ENCODE measurements at regions not wholly inside any gene's neighbourhood (a gene's known extent, or its start where the extent isn't known, plus 50 kb on each side); places are given as distances from the start of the nearest gene placed in this dataset.
"Not testable (repeated sequence)": the region's sequence is repeated elsewhere in the genome, so short reads cannot be mapped to it uniquely, and the experiment has no call there.

GRCh38 chr17:27957446-27957793 is 64.3 kb upstream of the LYRM9 start:
- POLR2A ChIA-PET; H3K36me3 Mint-ChIP-seq; H3K4me1 Mint-ChIP-seq (ENCODE audit: low read depth); DNase-seq; H3K4me3 Mint-ChIP-seq; H3K9me3 Mint-ChIP-seq; intact Hi-C loops (cut with micrococcal nuclease); H3K27ac Mint-ChIP-seq; H3K27me3 Mint-ChIP-seq: not testable (repeated sequence)
- CTCF ChIA-PET, result interaction anchor here (1.2 kb wide), 1 partner anchor 64 kb away, joined by 3 read pairs; no protein-coding TSS in a partner anchor

DNA sequence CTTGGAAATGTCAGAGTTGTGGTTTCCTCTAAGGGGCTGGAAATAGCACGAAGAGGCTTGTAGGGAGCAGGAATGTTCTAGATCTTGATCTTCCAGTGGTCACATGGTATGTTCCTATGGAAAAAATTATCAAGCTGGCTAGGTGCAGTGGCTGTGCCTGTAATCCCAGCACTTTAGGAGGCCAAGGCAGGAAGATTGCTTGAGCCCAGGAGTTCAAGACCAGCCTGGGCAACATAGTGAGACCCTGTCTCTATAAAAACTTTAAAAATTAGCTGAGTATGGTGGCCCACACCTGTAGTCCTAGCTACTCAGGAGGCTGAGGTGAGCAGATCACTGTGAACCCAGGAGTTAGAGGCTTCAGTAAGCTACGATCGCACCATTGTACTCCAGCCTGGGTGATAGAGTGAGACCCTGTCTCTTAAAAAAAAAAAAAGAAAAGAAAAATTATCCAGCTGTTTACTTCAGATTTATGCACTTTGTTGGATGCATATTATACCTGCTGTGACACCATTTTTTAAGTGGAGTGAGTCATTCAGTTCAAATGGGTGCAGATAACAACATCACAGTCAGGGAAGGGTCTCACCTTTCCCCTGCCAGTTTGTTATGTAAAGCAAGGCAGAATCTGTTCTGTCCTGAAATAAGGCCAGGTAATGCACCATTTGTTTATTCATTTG is 65.7 kb upstream of the LYRM9 start:
- Mint-ChIP-seq H3K36me3 (no peaks in the 10 kb centered on the region), H3K4me3 (no peak overlapping the region), H3K27ac (no peak overlapping the region), H3K9me3 (no peaks in the 10 kb centered on the region), H3K27me3 (peaks cover 4% of the 10 kb centered on the region), H3K4me1 (ENCODE audit: low read depth) (no peaks in the 10 kb centered on the region)
- no peak for DNase-seq
- POLR2A ChIA-PET, result no interaction called here
- CTCF ChIA-PET, result interaction anchor here (1.7 to 1.8 kb wide), 2 partner anchors 154 to 293 kb away, joined by 5 read pairs; no protein-coding TSS in a partner anchor
- intact Hi-C loops (cut with micrococcal nuclease), result no loop called here

GRCh38 chr17:27959382-27959709 is 66.2 kb upstream of the LYRM9 start:
- H3K36me3 Mint-ChIP-seq, result no peaks in the 10 kb centered on the region
- DNase-seq, result no peak
- no peak overlapping the region for H3K27ac Mint-ChIP-seq
- H3K4me3 Mint-ChIP-seq, result no peak overlapping the region
- H3K4me1 Mint-ChIP-seq (ENCODE audit: low read depth), result no peaks in the 10 kb centered on the region
- POLR2A ChIA-PET, result no interaction called here
- intact Hi-C loops (cut with micrococcal nuclease), result no loop called here
- CTCF ChIA-PET, result interaction anchor here (1.7 to 1.8 kb wide), 2 partner anchors 154 to 292 kb away, joined by 5 read pairs; no protein-coding TSS in a partner anchor
- H3K27me3 Mint-ChIP-seq, result peaks cover 4% of the 10 kb centered on the region
- H3K9me3 Mint-ChIP-seq, result no peaks in the 10 kb centered on the region

DNA sequence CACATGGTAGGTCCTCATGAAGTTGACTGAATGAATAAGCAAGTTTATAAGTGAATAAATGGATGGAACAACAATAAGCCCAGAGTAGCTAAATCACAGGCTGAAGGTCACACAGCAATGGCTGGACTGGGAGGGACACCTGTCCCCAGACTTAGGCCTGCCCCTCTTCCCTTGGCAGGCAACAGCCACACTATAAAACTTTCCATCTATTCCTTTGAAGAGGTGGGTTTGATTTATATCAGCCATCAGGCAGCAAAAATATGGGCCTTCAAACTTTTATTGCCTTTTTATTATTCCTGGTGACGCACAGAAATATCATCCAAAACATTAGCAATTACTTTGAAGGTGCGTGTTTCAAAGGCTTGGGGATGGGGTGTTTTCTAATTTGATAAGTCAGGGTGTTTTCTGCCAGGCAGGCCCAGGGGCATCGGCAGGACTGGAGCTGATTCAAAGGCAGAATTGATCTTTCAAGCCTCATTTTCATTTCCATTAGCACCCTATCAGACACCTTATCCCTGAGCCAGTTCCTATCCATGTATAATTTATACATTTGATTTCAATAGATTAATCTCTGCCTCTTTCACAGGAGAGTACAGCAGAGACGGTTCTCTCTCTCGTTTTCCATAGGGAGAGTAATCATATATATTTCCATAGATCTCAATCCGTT is 67.2 kb upstream of the LYRM9 start:
- no peaks in the 10 kb centered on the region for H3K36me3 Mint-ChIP-seq
- CTCF ChIA-PET, result interaction anchor here (1.8 kb wide), 1 partner anchor 155 kb away, joined by 5 read pairs; no protein-coding TSS in a partner anchor
- no peaks in the 10 kb centered on the region for H3K4me1 Mint-ChIP-seq (ENCODE audit: low read depth)

DNA sequence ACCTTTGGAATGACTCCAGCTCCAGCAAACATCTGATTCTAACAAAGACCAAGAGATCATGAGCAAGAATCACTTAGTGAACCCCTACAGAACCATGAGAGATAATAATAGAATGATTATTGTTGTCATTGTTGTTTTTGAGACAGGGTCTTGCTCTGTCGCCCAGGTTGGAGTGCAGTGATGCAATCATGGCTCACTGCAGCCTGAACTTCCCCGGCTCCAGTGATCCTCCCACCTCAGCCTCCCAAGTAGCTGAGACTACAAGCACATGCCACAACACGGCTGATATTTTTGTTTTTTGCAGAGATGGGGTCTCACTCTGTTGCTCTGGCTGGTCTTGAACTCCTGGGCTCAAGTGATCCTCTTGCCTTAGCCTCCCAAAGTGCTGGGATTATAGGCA is 69.4 kb upstream of the LYRM9 start:
- POLR2A ChIA-PET, CTCF ChIA-PET: not testable (repeated sequence)

More for the DNA sequence above, 67.2 kb upstream of the LYRM9 start:
- no peak for DNase-seq
- H3K27me3 Mint-ChIP-seq, result peaks cover under 1% of the 10 kb centered on the region
- no peaks in the 10 kb centered on the region for H3K9me3 Mint-ChIP-seq
- no peak overlapping the region for H3K4me3 Mint-ChIP-seq
- intact Hi-C loops (cut with micrococcal nuclease), result no loop called here
- H3K27ac Mint-ChIP-seq, result no peak overlapping the region
- POLR2A ChIA-PET, result no interaction called here

GRCh38 chr17:27965224-27965623 is 72.1 kb upstream of the LYRM9 start:
- H3K27me3 Mint-ChIP-seq, result peaks cover 3% of the 10 kb centered on the region
- H3K36me3 Mint-ChIP-seq, result no peaks in the 10 kb centered on the region
- intact Hi-C loops (cut with micrococcal nuclease), result no loop called here
- ChIA-PET CTCF (no interaction called here), POLR2A (interaction anchor here (1.0 kb wide), 1 partner anchor 11 kb away, joined by 3 read pairs; no protein-coding TSS in a partner anchor)
- H3K4me3 Mint-ChIP-seq, result no peak overlapping the region
- H3K27ac Mint-ChIP-seq, result no peak overlapping the region
- no peak for DNase-seq
- H3K4me1 Mint-ChIP-seq (ENCODE audit: low read depth), result no peaks in the 10 kb centered on the region
- H3K9me3 Mint-ChIP-seq, result no peaks in the 10 kb centered on the region

More for the DNA sequence above, 69.4 kb upstream of the LYRM9 start:
- H3K27me3 Mint-ChIP-seq; H3K9me3 Mint-ChIP-seq; H3K36me3 Mint-ChIP-seq; H3K27ac Mint-ChIP-seq; H3K4me3 Mint-ChIP-seq; DNase-seq; H3K4me1 Mint-ChIP-seq (ENCODE audit: low read depth); intact Hi-C loops (cut with micrococcal nuclease): not testable (repeated sequence)

DNA sequence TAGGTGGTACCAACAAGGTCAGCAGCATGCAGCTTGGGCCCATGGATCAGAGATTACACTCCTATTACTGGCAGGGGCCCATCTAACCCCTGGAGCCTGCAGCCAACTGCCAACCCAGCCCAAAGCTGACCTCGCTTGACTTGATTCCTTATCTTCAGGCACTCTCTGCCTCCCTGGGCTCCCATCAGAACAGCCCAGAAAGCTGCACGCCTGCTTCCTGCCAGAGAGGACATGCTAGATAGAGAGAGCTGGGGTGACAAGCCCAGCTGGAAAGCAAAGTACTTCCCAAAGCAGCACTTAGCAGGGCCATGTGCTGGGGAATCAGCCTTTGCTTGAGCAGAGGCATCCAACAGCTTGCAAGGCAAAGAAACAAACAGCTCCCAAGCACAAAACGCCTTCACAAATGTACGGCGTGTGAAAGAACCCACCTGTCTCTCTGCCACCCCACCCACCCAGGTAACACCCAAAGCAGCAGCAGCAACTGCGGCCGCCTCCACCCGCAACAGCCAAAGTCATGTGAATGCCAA is 74.2 kb upstream of the NLK start:
- intact Hi-C loops (cut with micrococcal nuclease), result no loop called here
- CTCF ChIA-PET, result interaction anchor here (1.4 kb wide), 1 partner anchor 283 kb away, joined by 3 read pairs; no protein-coding TSS in a partner anchor
- H3K36me3 Mint-ChIP-seq, result no peaks in the 10 kb centered on the region
- DNase-seq, result no peak
- H3K27me3 Mint-ChIP-seq, result peaks cover 4% of the 10 kb centered on the region
- H3K4me1 Mint-ChIP-seq (ENCODE audit: low read depth), result no peaks in the 10 kb centered on the region
- H3K4me3 Mint-ChIP-seq, result no peak overlapping the region
- POLR2A ChIA-PET, result no interaction called here
- H3K9me3 Mint-ChIP-seq, result no peaks in the 10 kb centered on the region
- H3K27ac Mint-ChIP-seq, result no peak overlapping the region

GRCh38 chr17:27970587-27970986 is 71.9 kb upstream of the NLK start:
- no peak for DNase-seq
- Mint-ChIP-seq H3K27ac (no peak overlapping the region), H3K9me3 (no peaks in the 10 kb centered on the region), H3K4me3 (no peak overlapping the region), H3K4me1 (ENCODE audit: low read depth) (no peaks in the 10 kb centered on the region), H3K27me3 (peaks cover 7% of the 10 kb centered on the region), H3K36me3 (no peaks in the 10 kb centered on the region)
- ChIA-PET CTCF (no interaction called here), POLR2A (no interaction called here)
- intact Hi-C loops (cut with micrococcal nuclease), result no loop called here

GRCh38 chr17:27973258-27974044 is 69.0 kb upstream of the NLK start:
- CTCF ChIA-PET, result no interaction called here
- Mint-ChIP-seq H3K27me3 (peaks cover 11% of the 10 kb centered on the region), H3K27ac (no peak overlapping the region), H3K4me3 (no peak overlapping the region), H3K36me3 (no peaks in the 10 kb centered on the region), H3K9me3 (no peaks in the 10 kb centered on the region), H3K4me1 (ENCODE audit: low read depth) (no peaks in the 10 kb centered on the region)
- POLR2A ChIA-PET, result no interaction called here
- no peak for DNase-seq
- intact Hi-C loops (cut with micrococcal nuclease), result no loop called here

GRCh38 chr17:27974045-27974436 is 68.4 kb upstream of the NLK start:
- Mint-ChIP-seq H3K27ac (no peak overlapping the region), H3K9me3 (no peaks in the 10 kb centered on the region), H3K4me3 (no peak overlapping the region), H3K27me3 (peaks cover 11% of the 10 kb centered on the region), H3K36me3 (no peaks in the 10 kb centered on the region), H3K4me1 (ENCODE audit: low read depth) (no peaks in the 10 kb centered on the region)
- no peak for DNase-seq
- CTCF ChIA-PET, result no interaction called here
- intact Hi-C loops (cut with micrococcal nuclease), result no loop called here
- POLR2A ChIA-PET, result no interaction called here

DNA sequence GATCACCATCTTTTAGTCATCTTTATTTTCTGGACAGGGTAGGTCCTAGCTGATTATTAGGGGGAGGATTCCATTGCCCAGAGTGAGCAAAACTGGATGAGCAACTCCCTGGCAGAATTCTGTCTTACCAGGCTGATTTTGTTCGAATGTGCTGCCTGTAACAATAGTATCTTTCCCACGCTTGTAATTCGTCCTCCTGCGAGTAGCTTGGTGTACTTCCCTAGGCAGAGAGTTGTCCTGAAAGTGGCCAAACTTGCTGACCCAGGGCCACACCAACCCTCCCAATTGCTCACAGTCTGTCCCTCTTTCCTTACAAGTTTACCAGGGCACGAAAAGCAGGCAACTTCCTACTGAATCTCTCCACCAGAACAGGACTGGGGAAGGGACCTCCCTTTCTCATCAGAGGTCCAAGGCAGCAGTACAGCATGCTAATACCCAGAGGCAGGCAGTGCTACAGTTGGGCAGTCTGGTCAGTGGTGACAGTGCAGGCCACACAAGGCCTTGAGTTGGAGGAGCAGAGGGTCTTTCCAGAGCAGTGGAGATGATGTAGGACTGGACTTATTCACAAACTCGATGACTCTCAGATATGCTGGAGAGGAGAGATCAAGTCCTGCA is 67.8 kb upstream of the NLK start:
- Mint-ChIP-seq H3K27me3 (peaks cover 11% of the 10 kb centered on the region), H3K4me3 (no peak overlapping the region), H3K9me3 (no peaks in the 10 kb centered on the region), H3K27ac (no peak overlapping the region), H3K36me3 (no peaks in the 10 kb centered on the region), H3K4me1 (ENCODE audit: low read depth) (no peaks in the 10 kb centered on the region)
- DNase-seq, result no peak
- ChIA-PET CTCF (no interaction called here), POLR2A (no interaction called here)
- intact Hi-C loops (cut with micrococcal nuclease), result no loop called here
